HG03342 (cell line): ENCODE measurements at regions not wholly inside any gene's neighbourhood (a gene's known extent, or its start where the extent isn't known, plus 50 kb on each side); places are given as distances from the start of the nearest gene placed in this dataset.
"Not testable (repeated sequence)": the region's sequence is repeated elsewhere in the genome, so short reads cannot be mapped to it uniquely, and the experiment has no call there.

Source experiments
- ATAC-seq: cut with Tn5 transposase; IDR thresholded peaks from one replicate; pipeline ENCODE4 v1.9.1; 2021; ENCODE audit warnings: mild to moderate bottlenecking, moderate library complexity; ENCODE audit not compliant: unreplicated experiment

DNA sequence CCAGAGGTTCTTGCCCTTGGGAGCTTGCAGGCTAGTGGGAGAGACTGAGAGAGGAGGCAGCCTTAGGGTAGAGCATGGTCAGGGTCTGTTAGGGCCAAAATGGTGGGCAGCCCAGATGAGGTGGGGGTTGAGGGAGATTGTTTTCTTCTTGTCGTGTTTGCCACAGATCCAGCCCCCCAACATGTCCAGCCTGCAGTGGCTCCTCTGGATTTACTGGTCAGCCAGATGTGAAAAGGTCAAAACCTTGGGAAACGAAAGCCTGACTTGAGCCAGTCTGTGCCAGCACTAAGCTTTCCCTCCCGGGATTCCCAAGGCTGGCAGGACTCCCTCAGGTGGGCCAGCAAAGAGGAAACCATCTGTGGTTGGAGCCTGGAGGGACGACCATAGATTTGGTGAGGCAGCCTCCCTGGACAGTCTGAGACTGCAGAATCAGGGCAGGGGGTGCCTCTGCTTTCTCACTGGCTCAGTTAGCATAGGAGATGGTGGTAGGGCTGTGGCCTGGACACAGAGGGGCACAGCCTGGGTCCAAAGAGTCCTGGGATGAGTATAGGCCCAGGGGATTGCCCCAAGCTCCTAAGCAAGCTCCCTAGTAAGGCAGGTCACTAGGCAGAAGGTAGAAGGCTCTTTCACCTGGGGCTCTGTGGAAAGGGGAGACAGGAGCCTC lies 51.2 kb upstream of the PRR23C start:
- no peak for ATAC-seq

- ATAC-seq, result no peak
Observed at GRCh38 chr3:139096670-139097069, 52.0 kb upstream of the PRR23C start.

- no peak for ATAC-seq
Observed at GRCh38 chr3:139098391-139098790, 53.7 kb upstream of the PRR23C start.

GRCh38 chr3:139099968-139100817 lies 55.5 kb upstream of the PRR23C start:
- ATAC-seq, result no peak

DNA sequence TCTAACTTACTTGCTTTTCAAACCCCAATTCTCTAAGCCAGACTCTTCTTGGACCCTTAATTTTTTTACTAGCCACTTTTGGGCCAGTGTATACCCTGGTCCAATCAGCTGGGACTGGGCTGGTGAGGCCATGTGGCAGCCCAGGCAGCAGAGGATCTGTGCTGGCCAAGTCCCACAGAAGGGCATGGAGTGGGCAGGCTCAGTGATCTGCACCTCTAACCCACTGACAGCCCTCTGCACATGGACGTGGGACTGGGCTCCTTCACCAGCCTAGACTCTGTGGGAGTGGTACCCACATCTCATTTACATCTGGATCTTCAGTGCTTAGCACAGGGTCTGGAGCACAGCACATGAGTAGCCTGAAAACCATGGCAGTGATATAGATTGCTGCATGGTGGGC lies 56.1 kb upstream of the PRR23C start:
- no peak for ATAC-seq

DNA sequence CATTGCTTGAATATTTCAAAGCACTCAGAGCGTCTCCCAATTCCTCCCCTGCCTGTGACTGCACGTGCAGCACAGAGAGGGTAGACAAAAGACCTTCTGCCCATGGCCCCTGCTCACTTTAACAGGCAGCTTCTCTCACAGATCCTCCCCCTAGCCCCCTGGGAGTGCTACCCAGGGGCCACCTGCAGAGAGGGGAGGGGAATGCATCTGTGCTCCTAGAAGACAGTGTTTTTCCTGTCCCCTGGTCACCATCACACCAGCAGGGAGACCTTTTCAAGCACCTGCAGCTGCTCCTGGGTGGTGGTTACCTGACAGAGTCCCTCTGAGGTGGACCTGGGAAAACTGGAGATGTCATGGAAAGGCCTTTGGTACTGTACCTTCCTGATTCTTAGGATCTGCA lies 56.7 kb upstream of the PRR23C start:
- no peak for ATAC-seq

DNA sequence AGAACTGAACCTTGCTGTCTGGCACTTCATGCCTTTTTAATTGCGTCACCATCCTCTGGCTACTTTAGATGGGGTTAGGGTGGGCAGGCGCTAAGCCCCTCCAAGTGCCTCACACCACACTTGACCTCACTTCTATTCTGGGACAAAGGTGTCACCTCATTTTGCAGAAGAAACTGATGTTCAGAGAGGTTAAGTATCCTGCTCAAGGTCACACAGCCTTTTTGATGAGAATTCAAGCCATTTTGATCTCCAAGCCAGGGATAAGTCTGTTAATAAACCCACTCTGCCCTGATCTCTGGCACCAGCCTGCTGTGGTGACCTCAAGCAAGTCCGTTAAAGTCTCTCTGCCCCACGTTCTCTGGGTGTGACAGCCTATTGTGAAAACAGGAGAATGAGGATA lies 58.8 kb upstream of the PRR23C start:
- ATAC-seq, result no peak

- no peak for ATAC-seq
Observed at GRCh38 chr3:139104062-139104461, 59.4 kb upstream of the PRR23C start.

GRCh38 chr3:139105154-139105702 lies 60.5 kb upstream of the PRR23C start:
- ATAC-seq, result no peak

DNA sequence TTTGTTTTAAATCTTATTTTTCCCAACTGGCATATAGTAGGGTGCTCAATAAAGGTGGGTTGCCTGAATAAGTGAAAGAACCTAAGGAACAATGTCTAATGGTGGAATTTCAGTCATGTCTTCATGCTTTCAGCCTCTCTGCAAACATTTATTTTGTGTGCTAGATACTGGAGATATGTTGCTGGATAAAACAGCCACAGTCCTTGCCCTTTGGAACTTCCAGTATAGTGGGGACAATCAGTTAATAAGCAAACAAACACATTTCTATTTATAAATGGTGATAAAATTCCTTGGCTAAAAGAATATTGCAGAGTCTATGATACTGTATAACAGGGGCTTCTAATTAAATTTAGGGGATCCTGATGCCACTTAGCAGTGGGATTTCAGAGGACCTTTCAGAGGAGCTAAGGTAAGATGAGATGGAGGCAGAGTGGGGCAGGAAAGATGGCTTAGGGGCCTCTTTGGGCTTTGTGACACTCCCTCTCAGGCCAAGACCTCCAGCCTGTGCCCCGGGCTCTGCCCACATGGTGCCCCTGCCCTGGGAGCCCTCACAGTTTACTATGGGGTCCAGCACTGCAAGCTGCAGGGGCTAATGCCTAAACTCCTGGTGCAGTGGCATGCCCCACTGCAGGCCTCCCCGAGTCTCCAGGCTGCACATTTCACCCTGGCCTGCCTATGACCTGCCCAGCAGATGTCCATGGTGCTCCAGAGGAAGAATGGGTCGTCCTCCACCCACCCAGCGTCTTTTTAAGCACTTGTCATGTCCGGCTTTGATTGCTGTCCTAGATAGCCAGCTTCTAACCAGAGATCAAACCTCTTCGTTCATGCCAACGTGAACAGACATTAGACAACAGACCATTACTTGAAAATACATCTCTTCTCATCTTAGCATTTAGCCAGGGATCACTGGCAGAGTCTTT lies 61.6 kb upstream of the PRR23C start:
- no peak for ATAC-seq

DNA sequence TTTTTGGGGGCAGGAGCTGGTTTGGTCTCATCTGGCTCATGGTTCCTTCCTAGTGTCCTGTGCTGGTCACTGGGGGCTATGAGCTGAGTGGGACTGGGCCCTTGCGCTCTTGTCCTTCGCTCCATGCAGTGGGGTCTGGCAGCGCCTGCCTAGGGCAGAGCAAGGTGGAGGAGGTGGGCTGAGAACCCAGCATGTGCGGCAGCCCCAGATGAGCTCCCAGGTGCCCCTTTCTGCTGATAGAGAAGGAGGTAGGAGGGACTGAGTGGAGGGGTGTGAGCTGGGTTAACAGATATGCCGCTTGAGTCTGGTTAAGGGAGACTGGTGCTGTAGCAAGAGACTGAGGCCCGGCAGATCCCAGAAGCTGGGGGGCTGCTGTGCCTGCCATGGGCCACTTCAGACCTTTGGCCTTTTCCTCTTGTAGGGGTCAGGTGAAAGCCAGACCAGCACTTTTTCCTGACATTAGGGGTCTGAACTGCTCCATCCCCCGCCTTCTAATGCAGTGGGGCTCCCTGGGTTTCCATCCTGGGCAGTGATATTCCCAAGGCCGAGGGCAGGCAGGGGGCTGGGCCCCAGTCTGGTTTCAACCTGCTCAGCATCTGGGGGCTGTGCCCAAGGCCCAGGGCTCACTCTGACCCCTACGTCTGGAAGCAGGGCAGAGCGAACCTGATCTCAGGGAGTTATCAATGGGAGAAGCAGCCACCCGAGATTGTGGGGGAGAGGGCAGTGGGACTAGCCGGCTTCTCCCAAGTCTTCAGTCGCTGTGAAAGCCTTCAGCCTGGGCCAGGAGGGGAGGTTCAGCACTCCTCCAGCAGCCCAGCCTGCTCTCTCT lies 62.9 kb upstream of the PRR23C start:
- ATAC-seq, result no peak

DNA sequence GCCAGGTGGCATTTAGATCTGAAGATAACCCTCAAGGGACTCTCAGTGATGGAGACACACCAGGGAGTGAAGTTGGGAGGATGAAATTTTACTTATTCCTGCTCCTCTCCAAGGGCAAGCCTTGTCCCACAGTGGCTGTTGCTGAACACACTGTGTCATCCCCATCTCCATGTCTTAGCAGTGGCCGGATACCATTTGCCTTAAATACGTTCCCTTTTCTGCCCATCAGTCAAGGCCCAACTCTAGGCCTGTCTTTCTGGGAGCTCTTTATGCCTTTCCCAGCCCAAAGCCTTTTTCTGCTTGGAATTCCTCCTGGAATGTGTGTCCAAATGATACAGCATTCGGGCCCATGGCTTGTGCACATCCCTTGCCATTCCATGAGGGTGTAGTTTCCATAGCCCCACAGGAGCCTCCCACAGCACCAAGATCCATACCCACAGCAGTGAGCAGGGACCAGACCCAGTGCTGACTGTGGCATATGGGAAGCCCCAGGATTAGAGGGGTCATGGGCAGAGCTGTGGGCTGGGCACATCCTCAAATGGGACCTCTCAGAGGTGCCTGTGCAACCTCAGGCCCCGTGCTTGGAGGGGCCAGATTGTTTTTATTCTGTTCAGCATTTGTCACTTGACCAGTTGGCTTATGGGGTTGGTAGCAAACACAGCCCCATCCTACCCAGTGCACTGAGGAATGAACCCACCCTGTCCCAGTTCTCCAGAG lies 63.7 kb upstream of the PRR23C start:
- no peak for ATAC-seq

GRCh38 chr3:139109271-139109670 lies 64.6 kb upstream of the PRR23C start:
- no peak for ATAC-seq

- ATAC-seq, result no peak
Observed at GRCh38 chr3:139110072-139110830, 65.6 kb upstream of the PRR23C start.

GRCh38 chr3:139110929-139111328 lies 66.2 kb upstream of the PRR23C start:
- ATAC-seq, result not testable (repeated sequence)

- ATAC-seq, result peak; percentile 58
Observed at GRCh38 chr3:139111392-139112229, 66.9 kb upstream of the PRR23C start.

DNA sequence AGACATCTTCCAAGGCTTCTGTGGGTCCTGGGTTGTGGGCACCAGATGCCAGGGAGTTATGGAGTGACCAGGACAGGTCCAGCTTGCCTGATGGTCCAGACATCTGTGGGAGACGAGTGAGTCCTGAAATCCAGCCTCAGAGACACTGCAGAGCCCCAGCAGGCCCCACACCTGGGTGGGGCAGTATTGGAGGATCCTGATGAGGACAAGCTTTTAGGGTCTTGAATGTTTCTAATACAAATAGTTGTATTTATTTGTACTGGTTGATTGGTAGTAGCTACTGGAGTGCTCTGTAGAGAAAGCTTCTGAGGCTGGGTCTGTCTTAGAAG lies 67.5 kb upstream of the PRR23C start:
- no peak for ATAC-seq
